Stimulated activated CD8-positive, alpha-beta memory T cell treated with anti-CD3 and anti-CD28 coated beads, Interleukin-12 subunit alpha, Interleukin-12 subunit beta, amount 100 ng/mL, for 4 hours (primary cell): ENCODE measurements at regions not wholly inside any gene's neighbourhood (a gene's known extent, or its start where the extent isn't known, plus 50 kb on each side); places are given as distances from the start of the nearest gene placed in this dataset.
"Not testable (repeated sequence)": the region's sequence is repeated elsewhere in the genome, so short reads cannot be mapped to it uniquely, and the experiment has no call there.

Source experiments
- DNase-seq: peaks from one replicate; pipeline ENCODE4 v3.0.0-alpha.2; 2020; ENCODE audit warnings: low read depth

DNA sequence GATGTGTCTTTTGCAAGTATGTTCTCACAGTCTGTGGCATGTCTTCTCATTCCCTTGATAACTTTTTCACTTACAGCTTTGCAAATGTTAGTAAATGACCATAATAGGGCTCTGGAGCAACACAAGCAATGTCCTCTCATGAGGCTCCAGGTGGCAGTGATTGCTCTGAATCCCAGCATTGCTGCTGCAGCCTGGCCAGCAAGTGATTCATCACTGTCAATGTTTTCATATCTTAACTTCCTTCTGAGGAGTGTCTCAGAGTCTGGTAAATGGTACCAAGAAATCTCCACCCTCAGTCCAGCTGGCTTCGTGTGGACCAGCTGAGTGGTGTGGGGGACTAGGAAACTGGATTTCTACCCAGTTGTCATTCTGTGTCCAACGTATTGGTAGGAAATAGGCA is 139.6 kb downstream of the MYLK4 start:
- DNase-seq = no peak

DNA sequence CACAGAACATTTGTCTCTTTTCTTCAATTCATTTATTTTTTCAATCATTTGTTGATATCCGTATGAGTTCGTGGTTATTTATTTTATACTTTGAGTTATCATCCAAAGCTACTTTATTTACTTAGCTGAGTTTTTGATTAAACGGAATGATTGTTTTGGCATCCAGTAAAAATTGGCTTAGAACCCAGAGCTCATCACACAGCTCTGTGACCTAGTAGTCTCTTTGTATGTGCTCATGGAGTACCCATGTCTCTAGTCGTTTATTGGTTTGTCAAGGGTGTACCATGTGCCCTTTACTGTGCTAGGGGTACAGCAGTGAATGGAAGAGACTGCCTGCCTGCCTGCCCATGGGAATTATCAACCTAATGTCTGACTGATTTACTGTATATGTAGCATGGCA is 142.2 kb downstream of the MYLK4 start:
- DNase-seq = no peak

DNA sequence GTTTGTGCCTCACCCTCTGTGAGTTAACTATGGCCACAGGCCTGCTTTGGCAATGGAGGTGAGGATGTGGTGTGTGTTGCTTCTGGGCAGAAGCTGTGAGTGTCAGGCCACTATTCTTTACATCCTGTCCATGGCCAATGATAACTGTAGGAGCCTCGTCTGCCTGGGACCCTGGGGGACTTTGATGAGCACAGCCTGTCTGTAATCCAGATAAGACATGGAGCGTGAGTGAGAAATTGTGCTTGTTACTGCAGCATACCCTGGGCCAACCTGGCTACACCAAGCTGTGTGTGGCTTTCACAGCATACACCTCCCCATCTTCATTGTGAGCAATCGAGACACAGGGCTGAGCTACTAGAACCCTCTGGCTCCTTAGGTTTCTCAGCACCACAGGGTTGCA is 150.4 kb downstream of the MYLK4 start:
- no peak for DNase-seq

DNA sequence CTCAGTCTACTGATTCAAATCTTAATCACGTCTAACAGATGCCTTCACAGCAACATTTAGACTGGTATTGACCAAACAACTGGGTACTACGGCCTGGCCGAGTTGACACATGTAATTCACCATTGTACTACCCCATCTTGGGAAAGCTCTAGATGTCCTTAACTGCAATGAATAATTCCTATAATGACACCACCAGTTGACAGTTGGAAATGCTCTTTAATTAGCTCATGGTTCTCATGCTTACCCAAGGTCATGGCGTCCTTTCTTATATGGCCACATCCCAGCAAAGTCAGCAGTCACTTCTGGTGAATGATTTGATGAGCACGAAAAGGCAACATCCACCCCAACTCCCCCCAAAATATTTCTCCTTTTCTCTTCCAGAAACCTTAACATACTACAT is 150.9 kb downstream of the MYLK4 start:
- DNase-seq = no peak

DNA sequence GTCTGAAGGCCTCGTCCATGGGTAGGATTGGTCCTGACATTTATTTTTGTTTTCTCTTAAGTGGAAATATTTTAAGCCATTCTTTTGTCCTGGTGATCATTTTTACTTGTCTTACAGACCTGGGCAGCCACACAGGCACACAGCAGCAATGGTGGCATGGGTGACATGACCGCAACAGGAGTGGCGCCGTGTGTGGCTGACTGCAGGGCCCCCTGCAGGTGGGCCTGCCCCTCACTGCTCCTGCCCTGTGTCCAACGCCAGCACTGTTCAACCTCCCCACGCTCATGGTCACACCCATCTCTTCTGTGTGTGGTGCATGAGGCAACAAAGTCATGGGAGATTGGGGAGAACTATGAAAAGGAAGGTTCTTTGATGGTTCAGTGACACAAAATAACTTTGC is 151.9 kb downstream of the MYLK4 start:
- DNase-seq = no peak

DNA sequence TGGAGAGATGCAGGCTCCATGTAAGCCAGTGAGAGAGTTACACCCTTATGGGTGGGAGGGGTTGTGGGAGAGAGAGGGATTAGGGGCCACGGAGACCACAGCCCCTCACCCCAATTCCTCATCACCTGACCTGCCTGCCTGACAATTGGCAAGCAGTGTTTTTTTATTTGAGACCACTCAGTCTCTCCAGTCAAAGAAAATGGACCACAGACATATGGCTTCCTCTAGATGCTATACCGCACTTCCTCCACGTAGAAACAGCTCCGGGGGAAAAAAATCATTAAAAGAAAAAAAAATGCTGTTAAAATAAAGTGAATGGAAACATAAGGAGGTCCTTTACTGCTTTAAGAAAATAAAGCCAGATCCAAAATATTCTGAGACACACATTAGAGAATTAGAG is 152.7 kb downstream of the MYLK4 start:
- no peak for DNase-seq

DNA sequence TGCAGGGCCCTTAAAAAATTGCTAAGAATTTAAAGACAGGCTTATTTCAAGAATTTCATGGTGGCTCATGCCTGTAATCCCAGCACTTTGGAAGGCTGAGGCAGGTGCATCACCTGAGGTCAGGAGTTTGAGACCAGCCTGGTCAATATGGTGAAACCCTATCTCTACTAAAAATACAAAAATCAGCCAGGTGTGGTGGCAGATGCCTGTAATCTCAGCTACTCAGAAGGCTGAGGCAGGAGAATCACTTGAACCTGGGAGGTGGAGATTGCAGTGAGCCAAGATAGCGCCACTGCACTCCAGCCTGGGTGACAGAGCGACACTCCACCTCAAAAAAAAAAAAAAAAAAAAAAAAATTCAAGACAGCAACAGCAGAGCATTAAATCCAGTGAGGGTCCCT is 153.3 kb downstream of the MYLK4 start:
- DNase-seq = not testable (repeated sequence)

DNA sequence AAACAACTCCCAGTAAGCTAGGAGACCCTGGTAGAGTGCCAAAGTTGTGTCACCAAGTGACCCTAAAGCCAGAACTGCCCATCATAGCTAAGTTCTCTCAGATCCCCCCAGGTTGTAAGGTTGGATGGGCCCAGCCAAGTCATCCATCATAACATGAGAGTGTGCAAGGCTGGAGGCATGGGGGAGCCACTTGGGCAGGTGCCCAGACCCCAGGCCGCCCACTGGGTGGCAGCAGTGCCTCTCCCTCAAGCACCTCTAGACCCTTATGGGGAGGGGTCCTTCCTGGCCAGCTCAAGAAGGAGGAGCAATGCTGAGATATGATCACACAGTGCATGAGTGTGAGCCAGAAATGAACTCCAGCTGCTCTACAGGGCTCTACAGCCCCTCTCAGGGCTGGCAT is 154.5 kb downstream of the MYLK4 start:
- DNase-seq = no peak

DNA sequence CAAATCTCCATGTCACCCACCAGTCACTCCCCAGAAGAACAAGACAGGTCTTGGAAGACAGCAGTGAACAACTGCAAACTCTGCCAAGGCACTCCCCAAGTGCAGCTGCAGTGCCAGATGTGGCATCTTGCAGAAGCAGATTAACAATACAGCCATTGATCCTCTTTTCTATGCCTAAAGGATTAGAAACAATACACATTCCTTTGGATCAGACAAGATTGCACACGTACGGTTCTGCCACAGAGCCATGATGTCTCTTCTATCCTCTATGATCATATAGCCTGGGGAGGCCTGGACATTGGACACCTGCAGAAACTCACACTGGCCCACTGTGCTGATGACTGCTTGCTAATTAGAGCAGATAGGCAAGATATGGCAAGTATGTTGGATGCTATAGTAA is 155.9 kb downstream of the MYLK4 start:
- no peak for DNase-seq

DNA sequence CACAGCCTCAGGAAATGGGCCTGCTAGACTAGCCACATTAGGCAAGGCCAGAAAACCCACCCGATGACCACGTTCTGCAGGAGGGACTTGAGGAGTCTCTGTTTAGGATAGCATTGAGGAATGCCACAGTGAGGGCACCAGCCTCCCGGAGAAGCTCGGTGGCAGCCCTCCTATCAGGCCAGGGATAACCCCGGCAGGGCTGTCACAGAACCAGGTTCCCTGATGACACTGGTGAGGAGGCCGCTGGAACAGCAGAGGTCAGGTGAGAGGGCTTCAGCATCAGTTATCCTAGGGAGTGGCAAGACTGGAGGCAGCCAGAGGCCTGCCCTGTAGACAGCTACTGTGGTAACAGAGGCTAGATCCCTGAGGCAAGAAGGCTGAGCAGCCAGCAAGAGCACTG is 157.6 kb downstream of the MYLK4 start:
- DNase-seq = no peak

DNA sequence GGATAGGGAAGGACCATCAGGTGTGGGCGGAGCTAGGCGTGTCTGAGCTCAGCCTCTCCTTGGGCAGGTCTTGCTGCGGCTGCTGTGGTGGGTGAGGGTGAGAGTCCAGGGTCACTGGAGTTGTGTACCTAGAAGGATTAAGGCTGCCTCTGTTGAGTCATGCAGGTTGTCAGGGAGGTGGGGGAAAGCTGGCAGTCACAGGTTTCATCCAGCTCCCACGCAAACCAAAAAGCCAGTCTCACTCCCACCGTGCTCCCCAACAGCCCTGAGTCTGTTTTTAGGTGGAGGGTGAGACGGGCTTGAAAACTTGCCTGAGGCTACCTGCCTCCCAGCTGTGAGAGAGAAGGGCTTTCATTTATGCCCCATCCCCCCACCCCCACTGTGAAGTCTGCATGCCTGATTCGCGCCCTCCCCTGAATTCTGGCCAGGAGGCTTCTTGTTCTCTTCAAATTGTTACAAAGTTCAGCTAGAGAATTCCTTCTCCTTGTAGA is 161.5 kb downstream of the MYLK4 start:
- DNase-seq = no peak

DNA sequence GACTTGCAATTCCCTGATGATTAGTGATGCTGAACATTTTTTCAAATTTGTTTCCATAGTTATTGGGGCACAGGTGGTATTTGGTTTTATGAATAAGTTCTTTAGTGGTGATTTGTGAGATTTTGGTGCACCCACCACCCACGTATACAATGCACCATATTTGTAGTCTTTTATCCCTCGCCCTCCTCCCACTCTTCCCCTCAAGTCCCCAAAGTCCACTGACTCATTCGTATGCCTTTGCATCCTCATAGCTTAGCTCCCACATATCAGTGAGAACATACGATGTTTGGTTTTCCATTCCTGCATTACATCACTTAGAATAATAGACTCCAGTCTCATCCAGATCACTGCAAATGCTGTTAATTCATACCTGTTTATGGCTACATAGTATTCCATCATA is 167.3 kb downstream of the MYLK4 start:
- DNase-seq = no peak

DNA sequence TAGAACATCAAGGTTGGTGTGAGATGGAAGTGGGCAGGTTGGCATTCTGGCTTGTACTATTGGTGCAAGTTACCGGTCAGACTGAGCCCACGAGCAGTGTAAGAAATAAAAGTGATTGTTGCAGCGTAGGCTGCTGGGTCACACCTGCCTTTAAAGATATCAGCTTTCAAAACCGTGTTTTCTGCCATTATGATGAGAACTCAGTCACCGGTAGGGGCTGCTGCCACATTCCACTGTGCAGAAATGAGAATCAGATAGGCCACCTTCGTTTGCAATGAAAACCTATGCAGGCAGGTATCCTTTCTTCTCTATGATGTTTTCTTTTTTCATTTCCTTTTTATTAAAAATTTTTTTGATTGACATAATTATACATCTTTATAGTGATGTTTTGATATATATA is 168.5 kb downstream of the MYLK4 start:
- no peak for DNase-seq

DNA sequence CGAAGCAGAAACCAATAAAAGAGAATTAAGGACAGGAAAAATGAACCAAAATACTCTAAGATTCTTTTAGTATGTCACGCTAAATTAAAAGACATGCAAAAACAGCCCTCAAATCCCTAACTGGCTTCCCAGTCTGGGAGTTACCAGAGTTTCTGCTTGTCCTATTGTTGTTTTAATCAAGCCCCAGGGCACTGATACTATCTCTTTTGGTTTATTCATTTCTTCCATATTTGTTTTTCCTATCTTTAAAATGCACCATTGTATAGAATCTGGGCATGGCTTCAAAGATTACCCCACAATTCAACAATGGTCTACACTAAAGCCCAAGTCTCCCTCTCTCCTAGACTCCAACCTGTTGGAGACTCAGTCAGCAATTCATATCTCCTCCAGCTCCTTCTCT is 169.1 kb downstream of the MYLK4 start:
- no peak for DNase-seq

DNA sequence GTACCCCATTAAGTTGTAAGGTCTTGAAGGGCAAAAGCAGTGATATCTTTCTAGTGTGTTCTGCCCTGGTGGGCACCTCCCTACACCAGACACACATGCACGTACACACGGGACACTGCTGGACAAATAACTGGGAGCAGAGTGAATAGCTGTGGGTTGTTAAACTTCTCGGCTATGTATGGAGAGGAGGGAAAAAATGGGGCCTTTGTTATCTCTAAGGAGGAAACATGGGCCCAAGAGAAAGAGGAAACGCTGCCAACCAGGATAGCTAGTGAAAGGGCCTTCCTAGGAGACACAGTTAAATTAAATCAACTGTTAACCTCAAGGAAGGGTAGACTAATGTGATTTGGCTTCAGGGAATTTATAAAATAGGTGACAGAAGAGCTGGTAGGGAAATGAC is 169.7 kb downstream of the MYLK4 start:
- DNase-seq = no peak

DNA sequence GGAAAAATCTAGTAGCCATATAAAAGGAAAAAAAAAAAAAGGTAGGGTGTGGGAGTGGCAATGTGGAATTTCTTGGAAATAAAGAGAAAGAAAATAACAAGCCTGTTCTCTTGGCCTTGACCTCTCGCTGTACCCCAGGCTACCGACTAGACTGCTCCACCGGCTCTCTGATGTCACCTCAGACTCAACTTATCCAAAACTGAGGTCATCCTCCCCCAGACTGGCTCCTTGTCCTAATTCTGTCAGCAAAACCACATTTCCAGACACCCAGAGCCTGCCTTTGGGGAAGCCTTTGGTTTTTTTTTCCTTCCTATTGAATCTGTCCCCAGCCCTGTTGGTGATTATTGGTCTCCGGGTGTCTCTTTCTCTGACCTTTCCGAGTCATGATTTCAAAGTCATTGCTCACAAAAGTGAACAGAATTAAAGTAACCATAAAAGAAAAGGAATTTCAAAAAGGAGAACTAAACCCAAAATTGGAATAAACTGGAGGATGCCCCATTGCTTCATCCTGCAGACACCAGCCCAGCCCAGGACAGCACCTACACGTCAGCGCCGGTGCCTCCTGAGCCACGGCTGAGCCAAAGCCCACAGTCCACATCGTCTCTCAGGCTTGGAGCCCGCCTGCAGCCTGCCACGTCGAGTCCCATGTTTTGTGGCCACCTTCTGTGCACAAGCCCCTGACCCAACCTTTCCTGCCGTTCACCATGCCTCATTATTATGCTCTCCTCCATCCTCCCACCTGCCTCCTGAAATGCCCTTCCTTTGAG is 170.7 kb downstream of the MYLK4 start:
- no peak for DNase-seq

DNA sequence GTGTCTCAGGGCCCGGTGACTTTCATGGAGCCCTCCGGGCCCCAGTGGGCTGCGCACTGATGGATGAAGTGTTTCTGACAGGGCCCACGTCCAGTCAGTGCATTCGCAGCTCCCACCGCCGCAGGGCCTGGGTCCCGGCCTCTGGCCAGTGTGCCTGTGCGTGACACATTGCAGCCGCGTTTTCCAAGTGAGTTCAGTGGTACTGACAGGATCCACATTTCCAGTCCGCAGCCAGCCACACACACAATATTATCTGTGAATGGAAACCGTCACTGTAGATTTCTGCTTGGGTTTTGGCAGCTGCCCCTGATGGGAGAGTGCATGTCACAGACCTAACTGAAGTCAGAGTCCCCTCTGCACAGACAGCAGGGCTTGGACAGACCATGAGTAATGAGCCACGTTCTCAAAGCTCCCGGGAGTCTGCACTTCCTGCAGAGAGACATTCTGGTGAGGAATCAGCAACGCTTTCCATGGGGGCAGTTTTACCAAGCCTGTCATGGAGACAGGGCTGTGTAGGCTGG is 171.4 kb downstream of the MYLK4 start:
- no peak for DNase-seq

DNA sequence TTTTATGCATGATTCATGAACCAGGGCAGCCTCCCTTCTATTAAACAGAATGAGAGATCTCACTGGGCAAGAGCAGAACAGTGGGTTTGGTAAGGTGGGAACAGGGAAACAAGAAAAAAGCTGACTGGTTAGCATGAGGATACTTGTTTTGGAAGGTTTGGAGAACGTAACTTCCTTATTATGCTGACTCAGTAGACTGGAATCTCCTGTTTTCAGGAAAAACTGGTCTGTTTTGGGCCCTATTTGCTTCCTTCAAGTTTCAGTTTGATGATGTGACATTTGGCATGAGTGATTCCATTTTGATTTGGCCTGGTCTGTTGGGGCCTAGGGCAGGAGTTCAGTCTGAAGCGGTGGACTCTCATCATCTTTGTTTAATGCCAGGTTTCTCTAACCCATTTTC is 172.0 kb downstream of the MYLK4 start:
- no peak for DNase-seq

DNA sequence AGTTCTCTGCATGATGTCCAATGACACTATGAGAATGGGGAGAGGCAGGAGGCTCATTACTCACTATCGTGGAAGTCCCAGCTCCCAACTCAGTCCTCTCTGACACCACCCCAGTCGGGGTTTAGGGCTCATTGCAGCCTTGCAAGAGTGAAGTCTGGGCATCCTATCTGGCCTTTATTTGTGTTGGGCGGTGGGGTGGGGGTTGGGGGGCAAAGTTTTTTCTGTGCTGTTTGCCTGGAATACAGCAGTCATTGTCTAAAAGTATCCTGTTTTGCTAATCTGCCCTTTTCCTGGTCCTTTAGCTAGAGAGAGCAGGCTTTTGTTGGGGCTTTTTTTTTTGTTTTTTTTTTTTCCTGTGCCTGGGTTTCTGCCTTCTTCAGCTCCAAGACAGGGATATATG is 174.2 kb downstream of the MYLK4 start:
- DNase-seq = no peak

DNA sequence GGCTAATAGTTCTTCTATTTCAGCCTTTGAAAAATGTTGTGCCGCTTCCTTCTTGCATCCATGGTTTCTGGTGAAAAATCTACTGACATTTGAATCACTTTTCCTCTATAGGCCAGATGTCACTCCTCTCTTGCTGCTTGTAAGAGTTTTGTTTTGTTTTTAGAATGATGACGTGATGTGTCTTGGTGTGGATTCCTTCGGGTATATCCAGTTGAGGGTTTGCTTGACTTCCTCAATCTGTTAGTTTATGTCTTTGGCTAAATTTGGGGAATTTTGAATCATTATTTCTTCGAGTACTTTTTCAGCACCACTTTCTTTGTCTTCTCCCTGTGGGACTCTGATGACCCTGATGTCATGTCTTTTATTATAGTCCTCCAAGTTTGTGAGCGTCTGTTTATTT is 175.5 kb downstream of the MYLK4 start:
- DNase-seq = no peak

DNA sequence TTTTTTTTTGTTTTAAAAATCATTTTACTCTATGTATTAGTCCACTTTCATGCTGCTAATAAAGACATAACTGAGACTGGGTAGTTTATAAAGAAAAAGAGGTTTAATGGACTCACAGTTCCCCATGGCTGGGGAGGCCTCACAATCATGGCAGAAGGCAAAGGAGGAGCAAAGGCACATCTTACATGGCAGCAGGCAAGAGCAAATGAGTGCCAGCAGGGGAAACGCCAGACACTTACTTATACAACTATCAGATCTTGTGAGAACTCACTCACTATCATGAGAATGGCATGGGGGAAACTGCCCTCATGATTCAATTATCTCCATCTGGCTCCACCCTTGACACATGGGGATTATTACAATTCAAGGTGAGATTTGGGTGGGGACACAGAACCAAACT is 181.3 kb downstream of the MYLK4 start:
- DNase-seq = not testable (repeated sequence)

DNA sequence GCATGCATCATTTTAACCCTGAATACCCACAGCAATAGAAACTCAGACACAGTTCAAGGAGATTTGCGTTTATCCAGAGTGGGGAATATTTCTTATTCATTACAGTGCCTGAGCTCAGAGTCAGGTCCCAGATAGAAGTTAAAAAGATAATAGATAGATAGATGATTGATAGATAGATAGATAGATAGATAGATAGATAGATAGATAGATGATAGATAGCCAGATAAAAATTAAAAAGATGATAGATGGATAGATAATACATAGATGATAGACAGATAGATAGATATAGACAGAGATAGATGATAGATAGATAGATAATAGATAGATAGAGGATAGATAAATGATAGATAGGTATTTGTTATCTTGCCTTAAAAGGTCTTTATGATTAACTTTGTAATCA is 184.7 kb downstream of the MYLK4 start:
- no peak for DNase-seq

DNA sequence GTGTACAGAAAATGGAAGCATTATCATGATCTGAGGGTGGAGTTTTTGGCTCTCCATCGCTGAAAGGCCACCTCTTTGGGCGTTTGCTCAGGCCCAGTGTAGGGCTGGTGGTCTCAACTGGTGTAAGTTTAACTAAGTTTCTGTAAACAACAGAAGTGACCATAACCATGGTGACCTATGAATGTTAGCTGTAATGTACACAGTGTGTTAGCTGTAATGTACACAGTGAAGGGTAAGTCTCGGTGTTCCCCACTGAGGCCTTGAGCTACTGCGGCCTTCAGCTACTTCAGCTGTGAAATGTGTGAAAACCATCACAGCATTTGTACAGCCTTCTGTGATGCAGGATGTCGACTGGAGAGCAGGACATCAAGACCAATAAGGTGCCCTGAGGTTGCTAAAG is 185.2 kb downstream of the MYLK4 start:
- DNase-seq = no peak

DNA sequence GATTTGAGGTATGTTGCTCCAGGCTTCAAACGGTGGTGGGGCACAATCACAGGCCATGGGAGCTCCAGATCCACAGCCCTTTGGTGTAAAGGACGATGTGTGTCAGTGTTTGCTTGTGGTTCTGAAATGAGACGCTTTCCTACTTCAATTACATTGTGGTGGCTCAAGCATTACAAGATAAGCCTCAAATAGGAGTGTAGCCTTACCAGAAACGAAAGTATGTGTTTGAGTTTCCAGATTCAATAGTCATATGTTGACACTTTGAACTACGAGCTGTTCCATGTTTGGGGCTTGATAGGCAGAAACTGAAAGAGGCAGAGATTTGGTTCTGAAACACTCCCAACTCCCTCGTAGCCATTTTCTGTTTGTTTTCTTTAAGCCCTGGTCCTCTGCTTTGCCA is 187.1 kb downstream of the MYLK4 start:
- DNase-seq = no peak
